Activated T-cell treated with anti-CD3 and anti-CD28 coated beads for 4 hours (primary cell): ENCODE measurements at regions not wholly inside any gene's neighbourhood (a gene's known extent, or its start where the extent isn't known, plus 50 kb on each side); places are given as distances from the start of the nearest gene placed in this dataset.

Experiments used
- DNase-seq: peaks from one replicate; pipeline ENCODE4 v3.0.0-alpha.2; 2020

- DNase-seq, result no peak
Measured at GRCh38 chr4:58551676-58552075, 1441.5 kb upstream of the IGFBP7 start.

- DNase-seq, result no peak
Measured at GRCh38 chr4:58543465-58543864, 1433.3 kb upstream of the IGFBP7 start.

GRCh38 chr4:58541926-58542325 is 1431.7 kb upstream of the IGFBP7 start:
- no peak for DNase-seq

DNA sequence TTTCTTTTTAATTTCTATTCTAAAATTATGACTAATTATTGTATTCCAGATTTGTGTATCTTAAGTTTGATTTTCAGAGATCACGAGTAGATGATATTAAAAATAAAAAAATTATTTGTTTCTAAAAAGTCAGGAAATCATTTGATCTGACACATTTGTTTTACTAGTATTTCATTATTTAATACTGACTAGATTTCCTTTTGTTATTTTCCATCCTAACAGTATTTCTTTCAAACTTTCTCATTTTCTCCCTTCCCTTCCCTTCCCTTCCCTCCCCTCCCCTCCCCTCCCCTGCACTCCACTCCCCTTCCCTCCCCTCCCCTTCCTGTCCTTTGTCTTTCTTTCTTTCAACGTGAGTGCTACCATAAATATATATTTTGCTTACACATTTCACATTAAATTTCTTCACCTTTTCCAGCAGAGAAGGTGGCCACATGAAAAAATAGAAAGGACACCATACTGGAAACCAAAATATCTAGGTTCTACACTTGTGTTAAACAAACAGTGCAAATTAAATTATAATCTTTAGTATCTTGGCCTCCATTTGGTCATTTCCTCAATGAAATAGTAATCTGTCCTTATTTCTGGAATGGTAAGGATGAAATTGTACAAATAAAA is 1412.7 kb upstream of the IGFBP7 start:
- DNase-seq, result no peak

DNA sequence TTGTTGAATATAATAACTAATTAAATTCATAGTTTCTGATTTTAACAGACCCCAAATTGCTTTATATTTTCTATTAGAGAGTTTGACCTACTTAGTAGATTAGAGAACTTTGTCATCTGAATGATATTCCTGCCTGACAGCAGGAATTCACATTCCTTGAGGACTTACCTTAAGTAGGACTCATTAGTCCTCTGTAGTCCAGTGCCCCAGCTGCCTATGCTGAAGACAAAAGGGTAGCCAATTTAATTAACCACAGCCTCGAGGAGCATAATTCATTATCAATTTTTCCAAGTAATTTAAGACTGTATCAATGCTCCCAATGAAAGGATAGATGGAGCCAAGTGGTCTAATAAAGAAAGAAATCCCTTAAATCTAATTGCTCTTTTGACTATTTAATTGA is 1405.0 kb upstream of the IGFBP7 start:
- DNase-seq, result no peak

- DNase-seq, result no peak
Measured at GRCh38 chr4:58514299-58514698, 1404.1 kb upstream of the IGFBP7 start.

DNA sequence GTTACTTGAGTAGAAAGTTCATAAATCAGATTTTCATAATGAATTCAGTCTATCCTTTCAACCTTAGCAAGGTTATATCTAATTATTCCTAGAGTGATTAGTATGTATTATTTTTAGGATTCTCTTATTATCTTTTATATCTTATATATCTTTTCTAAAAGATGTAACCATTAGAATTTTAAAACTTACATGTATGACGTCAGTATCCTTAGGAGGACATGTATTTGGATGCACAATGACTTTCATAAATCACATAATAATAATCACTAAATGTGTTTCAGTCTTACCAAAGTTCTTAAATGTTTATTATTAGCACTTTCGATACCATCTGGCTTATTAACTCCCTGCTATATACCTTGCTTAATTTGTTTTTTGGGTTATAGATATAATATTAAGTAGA is 1400.5 kb upstream of the IGFBP7 start:
- DNase-seq, result no peak

GRCh38 chr4:58507079-58507478 is 1396.9 kb upstream of the IGFBP7 start:
- DNase-seq, result no peak

- DNase-seq, result no peak
Measured at GRCh38 chr4:58502839-58503238, 1392.7 kb upstream of the IGFBP7 start.

- no peak for DNase-seq
Measured at GRCh38 chr4:58499182-58499581, 1389.0 kb upstream of the IGFBP7 start.

DNA sequence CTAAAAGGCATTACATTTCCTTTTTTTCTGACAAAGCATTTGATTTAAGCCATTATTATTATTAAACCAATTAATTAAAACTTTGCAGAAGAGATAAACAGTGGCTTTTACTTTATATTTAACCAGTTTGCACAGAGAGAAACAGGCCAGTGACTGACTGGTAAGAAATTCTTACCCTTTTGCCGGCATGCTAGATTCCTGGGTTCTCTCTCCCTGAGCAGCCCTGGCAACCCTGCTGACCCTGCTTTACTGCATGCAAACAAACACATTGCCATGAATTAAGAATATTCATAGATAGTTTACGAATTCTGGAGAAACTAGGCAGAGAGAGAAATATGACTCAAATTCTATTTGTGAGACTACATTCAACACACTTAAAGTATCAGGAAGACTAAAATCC is 1381.4 kb upstream of the IGFBP7 start:
- DNase-seq, result no peak

- DNase-seq, result no peak
Measured at GRCh38 chr4:58477950-58478349, 1367.8 kb upstream of the IGFBP7 start.

- DNase-seq, result no peak
Measured at GRCh38 chr4:58477513-58477912, 1367.3 kb upstream of the IGFBP7 start.

GRCh38 chr4:58475097-58475496 is 1364.9 kb upstream of the IGFBP7 start:
- no peak for DNase-seq

DNA sequence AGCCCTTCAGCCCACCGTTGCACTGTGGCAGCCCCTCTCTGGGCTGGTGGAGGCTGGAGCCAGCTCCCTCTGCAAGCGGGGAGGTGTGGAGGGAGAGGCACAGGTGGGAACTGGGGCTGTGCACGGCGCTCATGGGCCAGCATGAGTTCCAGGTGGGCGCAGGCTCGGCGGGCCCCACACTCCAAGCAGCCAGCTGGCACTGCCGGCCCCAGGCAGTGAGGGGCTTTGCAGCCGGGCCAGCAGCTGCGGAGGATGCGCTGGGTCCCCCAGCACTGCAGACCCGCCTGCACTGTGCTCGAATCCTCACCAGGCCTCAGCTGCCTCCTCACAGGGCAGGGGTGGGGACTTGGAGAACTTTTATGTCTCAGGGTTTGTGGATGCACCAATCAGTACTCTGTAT is 1354.8 kb upstream of the IGFBP7 start:
- no peak for DNase-seq

GRCh38 chr4:58456727-58457384 is 1346.7 kb upstream of the IGFBP7 start:
- no peak for DNase-seq

DNA sequence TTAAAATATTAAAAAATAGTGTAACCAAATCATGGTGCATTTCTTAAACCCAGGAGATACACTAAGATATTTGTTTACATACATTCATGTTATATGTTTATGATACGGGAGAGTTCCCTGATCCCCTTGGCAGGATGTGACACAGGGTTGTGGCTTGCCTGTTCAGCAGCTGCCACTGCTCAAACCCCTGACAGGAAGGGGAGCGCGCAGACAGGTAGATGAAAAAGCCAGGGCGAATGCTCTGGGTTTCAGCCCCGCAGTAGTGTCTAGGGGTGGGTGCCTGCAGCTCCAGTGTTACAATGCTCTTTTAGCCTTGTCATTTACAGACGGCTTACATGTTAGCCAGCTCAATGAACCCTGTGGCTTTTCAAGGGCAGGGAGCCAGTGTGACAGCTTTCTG is 1343.8 kb upstream of the IGFBP7 start:
- no peak for DNase-seq

DNA sequence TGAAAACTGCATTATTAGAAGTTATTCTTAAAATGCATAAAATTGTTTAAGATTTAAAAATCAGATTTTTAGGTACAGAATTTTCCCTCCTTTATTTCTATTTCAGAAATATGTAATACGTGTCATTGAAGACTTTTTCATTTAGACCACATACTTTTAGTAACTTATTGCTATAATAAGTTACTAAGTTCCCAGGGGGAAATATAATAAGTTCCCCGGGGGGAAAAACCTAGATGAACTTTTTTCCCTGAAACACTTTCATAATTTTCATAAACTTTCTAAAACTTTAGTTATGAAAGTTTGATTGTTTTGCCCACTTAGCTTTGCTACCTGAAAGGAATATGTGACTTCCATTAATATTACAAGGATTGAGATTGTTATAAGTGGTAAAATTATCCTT is 1341.5 kb upstream of the IGFBP7 start:
- DNase-seq, result no peak

- DNase-seq, result no peak
Measured at GRCh38 chr4:58435871-58436270, 1325.7 kb upstream of the IGFBP7 start.

DNA sequence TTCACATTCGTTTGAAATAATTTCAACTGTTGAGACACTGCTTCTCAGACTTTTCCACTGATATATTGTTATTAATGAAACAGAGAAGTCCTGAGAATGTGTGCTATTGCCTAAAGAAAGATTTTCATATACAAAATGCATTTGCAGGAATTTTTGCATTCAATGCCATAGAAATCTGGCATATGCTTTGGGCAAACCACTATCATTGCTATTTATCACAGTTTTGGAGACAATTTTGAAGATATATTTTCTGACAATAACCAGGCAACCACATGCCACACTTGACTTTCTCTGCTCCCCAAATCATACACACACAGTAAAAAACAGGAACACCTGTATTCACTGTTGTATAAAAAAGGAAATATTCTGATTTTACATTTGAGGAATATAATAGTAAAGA is 1303.7 kb upstream of the IGFBP7 start:
- DNase-seq, result no peak

GRCh38 chr4:58411904-58412303 is 1301.7 kb upstream of the IGFBP7 start:
- no peak for DNase-seq

DNA sequence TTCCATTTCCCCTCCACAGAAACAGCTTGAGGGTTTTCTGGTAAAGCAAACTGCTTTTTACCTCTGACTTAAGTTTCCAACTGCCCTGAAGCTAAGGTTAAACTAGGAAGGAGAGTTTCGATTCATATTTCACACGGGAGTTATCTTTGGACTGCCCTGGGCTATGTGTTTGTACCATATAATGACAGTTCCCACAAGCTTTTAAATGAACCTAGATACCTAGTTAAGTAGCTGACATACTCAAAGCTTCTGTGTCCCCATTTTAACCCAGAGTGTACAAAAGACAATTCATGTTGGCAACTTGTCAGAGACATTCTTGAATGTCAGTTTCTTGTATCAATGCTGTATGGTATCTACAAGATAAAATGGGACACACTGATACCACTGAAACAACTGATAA is 1296.6 kb upstream of the IGFBP7 start:
- DNase-seq, result no peak

GRCh38 chr4:58368221-58368620 is 1258.0 kb upstream of the IGFBP7 start:
- DNase-seq, result no peak

- no peak for DNase-seq
Measured at GRCh38 chr4:58360354-58361133, 1250.4 kb upstream of the IGFBP7 start.
